ENCODE measurements at regions not wholly inside any gene's neighbourhood (a gene's known extent, or its start where the extent isn't known, plus 50 kb on each side); places are given as distances from the start of the nearest gene placed in this dataset.
A peak's percentile ranks its signal among the peaks of the same experiment; 100 is the strongest.

DNA sequence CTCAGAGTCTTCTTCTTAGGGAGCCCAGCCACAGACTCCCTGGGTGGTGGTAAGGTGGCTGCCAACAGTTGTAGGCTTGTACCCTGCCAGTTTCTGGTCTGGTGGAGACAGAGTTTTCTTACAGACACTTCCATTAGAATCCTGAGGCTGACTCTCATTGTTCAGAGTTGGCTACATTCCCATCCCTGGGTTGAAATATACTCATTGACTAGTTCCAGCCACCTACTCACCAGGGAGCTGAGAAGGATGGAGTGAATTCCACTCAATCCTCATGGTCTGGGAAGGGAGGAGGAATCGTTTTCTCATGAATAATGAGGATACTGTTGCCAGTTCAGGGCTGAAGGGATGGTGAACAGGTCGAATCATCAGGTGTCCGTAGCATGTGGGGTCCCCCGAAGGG is 226.5 kb upstream of the PROK2 start:
- peak; percentile 37 for DNase-seq (ENCODE audit: low read depth)

DNA sequence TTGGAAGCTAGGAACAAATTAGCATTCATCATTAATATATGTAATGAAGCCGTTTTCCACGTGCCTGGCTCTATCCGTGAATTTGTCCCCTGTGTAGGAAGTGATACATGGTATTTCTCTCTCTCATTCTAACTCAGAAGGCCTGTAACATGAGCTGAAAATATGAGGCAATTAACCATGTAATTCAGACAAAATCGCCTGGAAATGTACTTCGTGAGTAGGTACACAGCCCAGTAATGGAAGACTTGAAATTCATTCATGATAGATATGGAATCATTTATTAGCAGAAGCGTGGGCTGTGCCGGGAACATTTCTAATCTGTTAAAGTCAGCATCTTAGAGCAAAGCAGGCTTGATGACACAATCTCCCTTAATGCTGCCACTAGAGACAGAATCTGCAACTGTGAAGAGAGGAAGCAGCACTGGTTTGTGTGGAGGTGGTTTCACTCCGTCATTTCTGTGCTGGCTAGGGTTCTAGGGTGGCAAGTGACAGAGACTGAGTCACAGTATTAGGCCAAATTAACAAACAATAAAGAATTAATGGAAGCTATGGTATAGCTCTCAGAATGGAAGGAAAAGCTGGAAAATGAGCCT is 225.0 kb upstream of the PROK2 start:
- no peak for DNase-seq (ENCODE audit: low read depth)

DNA sequence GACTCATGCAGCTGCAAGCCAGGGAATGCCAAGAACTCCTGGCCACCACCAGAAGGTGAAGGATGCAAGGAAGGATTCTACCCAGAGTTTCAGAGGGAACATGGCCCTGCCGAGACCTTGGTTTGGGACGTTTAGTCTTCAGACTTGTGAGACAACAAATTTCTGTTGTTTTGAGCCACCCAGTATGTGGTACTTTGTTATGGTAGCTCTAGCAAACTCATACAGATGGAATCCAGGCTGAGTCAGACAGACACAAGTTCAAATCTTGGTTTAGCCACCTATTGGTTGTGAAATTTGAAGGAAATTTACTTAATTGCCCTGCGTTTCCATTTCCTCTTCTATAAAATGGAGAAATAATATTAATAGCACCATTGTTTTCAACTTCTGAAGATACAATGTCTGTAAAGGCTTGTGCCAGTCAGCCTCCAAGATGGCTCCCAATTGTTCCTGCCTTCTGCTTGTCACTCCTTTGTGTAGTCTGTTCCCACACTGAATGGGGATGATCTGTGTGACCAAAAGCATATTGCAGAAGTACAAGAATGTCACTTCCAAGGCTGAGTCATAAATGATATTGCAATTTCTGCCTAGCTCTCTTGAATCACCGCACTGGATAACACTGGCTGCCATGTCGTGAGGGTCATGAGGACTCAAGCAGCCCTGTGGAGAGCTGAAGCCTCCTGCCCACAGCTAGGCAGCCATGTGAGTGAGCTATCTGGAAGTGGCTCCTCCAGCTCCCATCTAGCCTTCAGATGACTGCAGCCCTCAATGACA is 223.5 kb upstream of the PROK2 start:
- DNase-seq (ENCODE audit: low read depth): no peak

DNA sequence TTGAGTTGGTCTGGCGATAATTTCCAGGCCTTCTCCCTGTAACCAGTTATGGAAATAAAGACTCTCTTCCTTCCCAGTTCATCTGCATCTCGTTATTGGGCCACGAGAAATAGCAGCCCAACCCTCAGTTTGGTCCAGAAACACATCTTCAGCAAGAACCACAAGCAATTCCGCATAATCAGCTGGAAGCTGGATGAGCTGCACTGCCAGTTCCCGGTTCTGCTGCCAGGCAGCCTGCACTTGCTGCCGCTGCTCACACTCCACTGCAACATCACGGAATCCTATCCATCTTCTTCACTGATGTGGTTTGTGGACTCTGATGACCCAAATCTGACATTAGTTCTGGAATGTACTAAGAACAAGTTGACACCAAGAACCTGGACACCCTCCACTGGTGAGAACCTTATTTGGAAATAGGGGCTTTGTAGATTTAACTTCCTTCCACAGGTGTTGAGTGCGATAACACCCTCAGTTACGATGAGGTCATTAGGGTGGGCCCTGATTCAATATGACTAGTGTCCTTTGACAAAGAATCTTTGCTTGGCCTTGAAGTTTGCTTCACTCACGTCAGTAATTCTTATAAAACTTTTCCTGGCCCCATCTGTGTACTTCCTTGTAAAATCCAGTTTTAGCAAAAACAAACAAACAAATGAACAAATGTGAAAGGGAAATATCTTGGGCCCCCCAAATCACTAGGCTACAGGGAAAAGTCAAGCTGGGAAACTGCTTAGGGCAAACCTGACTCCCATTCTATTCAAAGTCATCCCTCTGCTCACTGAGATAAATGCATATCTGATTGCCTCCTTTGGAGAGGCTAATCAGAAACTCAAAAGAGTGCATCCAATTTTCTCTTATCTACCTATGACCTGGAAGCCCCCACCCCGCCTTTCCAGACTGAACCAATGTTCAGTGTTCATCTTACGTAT is 221.9 kb upstream of the PROK2 start:
- DNase-seq (ENCODE audit: low read depth): no peak

DNA sequence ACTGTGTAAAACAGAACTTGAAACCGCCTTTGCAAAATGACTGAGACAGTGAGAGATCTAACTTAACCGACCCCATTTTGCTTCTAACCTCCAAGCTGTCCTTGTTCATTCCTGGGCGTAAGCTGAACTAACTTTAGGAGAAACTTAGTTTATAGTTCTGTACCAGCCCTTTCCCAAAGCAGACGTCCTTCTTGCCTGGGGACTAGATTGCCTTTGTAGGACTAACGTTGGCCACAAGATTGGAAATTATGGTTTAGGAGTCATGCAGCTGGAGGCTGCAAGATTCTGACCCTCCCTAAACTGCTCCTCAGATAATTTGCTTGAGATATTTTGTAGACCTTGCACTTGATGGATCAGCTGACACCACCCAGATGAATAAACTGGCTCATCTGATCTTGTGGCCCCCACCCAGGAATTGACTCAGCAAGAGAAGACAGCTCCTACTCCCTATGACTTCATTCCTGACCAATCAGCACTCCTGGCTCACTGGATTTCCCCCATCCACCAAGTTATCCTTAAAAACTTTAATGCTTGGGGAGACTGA is 219.9 kb upstream of the PROK2 start:
- peak; percentile 9 for DNase-seq (ENCODE audit: low read depth)

DNA sequence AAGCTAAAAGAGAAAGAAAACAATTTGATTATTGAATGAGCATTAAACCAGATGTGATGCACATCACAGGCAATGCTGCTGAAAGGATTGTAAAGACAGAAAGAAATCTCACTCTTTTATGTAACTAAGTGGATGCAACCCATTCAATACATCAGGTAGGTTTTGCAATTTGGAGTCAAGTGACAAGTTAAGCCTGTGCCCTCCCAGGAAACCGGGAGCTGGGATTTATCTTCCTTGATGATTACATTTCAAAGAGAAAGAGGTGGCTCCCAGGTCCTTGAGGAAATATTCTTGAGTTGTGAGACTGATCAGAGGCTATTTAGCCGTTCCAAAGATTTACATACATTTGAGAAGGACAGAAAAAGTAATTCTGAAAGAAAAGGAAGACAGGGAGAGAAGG is 219.0 kb upstream of the PROK2 start:
- no peak for DNase-seq (ENCODE audit: low read depth)

DNA sequence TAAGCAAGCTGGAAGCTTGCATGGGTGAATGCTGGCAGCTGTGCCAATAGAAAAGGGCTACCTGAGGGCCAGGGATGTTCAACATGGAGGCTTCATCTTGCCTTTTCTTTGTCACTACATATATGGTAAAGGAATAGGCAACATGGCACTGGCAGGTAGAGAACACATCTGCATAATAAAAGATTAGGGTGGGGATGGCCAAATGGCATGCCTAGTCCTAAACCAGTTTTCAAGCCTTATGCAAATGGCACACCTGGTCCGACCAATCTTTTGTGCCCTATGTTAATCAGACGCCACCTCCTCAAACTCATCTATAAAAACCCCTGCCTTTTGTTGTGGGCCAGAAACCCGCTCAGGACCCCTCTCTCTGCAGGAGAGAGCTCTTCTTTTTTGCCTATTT is 216.8 kb upstream of the PROK2 start:
- DNase-seq (ENCODE audit: low read depth): no peak

DNA sequence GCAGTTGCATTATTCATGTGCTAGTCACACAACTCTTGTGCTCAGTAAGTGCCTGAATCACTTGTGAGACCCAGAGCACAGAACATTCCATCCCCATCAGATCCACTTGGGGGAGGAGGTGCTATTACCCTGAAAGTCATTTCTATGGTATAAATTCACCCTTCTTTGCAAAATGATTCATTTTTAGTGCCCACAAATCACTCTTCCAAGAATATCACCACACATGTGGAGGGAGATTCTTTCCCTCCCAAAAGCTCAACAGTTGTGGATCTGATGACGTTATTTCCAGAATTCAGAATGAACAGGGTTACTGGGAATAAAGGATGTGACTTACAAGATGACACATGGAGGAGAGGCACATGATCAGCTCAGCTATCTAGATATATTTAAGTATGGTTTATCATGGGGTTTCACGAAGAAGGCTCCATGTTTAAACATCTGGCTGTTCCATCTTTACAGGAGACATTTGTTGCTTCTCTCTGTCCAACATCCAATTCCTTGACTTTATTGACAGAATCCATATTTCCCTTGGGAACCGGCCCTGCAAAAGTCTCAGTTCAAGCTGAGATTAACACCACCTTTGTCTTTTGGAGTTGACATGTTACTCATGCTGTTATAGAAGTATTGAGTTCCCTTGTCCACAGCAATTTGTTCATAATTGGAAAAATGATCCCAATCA is 214.2 kb upstream of the PROK2 start:
- DNase-seq (ENCODE audit: low read depth): peak; percentile 71

DNA sequence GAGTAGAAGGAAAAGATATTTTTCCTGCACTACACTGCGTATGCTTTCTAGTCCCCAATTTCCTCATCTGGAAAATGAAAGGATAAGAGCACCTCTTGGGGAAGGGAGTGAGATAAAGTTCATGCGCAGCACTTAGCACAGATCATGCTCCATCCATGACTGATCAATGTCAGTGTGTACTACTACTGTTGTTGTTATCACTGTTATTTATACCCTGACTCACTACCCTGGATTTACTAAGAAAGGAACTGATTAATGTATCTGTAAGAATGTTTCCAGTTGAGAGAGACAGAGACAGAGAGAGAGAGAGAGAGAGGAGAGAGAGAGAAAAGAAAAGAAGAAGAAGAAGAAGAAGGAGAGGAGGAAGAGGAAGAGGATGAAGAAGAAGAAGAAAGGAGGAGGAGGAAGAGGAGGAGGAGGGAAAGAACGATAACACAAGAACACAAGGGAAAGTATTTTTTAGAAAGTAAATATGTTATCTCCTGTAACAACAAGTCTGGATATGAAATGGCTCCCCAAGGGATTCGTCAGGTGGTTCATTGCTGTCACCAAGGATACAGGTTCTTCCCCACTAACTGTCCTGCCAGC is 212.2 kb upstream of the PROK2 start:
- no peak for DNase-seq (ENCODE audit: low read depth)

DNA sequence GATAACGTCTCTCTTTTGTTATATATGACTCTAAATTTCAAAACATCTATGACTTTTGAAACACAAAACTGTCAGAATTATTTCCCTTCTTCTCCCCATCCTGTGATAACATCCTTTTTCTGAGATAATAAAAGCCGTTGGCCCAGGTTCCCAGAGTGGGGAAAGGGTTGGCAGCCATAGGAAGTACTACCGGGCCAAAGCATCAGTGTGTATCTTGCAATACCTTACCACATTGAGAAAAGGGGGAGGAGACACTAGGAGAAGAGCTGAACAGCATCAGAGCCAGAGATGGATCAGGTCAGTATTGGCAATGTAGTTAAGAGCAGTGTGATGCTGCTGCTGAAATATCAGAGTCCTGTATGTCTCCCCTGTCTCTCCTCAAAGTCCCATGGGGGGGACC is 210.0 kb upstream of the PROK2 start:
- no peak for DNase-seq (ENCODE audit: low read depth)

DNA sequence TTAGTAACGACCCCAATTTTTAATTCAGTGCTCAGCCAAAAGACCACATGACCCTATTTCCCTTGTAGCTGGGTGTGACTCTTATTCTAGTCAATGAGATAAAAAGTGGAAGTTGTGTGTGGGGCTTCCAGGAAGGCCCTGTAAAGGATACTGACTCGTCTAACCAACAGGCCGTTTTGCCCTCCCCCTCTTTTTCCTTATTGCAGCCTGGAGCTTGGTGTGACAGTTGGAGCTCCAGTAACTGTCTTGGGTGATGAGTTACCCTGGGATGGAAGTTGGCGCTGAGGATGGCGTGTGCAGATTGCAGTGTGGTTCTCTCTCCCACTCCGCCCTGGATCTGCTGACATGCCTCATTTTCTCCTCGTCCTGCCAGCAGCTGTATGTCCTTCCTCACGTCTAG is 209.3 kb upstream of the PROK2 start:
- no peak for DNase-seq (ENCODE audit: low read depth)

DNA sequence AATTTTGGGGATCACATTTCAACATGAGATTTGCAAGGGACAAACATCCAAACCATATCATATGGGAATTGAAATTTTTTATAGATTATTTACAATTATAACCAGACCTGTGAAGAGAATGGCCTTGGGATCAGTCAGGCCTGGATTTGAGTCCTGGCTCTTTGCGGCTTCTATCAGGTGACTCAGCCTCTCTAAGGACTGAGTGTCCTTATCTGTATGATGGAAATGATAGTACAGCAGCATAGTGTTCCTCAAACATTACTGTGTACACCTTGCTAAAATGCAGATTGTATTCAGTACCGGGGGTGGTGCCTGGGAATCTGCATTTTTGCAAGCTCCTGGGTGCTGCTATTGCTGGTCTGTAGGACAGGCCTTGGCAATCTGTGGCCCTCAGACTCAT is 206.7 kb upstream of the PROK2 start:
- no peak for DNase-seq (ENCODE audit: low read depth)

DNA sequence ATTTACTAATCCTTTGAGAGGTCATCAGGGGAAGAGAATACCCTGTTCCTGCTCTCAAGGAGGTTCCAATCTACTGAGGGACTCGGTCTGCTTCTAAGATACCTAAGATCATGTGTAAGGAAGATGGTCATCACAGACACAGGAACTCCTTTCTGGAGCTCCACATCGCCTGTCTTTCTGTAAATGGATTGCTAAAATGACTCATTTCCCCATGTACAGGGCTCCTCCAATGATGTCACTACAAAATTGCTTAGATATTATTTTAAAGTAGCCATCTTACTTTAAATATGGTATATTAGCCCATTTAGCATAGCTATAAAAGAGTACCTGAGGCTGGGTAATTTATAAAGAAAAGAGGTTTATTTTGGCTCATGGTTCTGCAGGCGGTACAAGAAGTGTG is 206.1 kb upstream of the PROK2 start:
- no peak for DNase-seq (ENCODE audit: low read depth)

DNA sequence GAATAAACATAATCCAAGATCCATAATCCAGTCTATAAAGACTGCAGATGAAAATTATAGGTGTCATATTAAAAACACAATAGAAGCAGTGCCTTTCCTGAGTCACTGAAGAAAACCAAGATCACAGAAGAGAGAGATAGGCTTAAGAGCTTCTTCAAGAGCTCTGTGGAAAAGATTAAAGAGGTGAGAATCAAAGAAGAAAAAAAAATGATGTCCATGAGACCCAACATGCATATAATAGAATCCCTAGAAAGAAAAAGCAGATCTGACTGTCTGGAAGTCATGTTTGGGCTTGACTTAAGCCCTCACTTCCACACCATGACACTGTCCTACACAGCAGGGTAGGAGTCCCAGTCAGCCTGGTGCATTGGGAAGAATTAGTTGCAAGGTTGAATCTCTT is 205.6 kb upstream of the PROK2 start:
- no peak for DNase-seq (ENCODE audit: low read depth)

DNA sequence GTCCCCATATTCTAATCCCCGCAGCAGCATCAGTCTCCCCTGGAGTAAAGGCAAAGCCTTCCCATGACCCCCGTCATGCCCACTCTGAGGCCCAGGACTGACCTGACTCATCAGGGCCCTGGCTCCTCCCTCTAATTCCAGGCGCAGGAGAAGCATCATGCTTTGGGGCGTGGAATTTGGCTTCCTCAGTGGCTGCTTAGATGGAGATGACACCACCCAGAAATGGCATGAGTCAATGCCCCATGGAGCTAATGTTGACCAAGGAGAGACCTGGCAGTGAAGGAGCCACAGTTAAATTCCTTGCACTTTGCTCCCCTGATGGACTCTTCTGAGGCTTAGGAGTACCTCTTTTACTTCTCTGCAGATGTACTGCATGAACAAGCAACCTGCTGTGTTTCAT is 204.2 kb upstream of the PROK2 start:
- peak; percentile 40 for DNase-seq (ENCODE audit: low read depth)

DNA sequence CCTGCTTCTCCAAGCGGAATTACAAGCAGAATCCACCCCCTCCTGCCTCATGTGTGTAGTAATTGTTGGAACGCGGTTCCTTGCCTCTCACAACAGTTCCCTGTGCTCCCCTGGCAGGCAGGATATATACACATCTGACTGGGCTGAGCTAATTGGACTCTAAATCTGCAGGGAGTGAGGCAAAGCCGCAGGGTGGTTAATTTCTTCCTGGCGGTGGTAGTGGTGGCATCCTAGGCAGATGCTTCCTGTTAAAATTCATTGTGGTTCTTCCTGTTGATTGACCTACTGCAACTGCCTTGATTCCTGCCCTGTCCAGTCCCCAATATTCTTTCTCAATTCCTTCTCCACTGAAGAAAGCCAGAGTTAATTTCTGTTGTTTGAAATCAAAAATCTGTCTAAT is 202.9 kb upstream of the PROK2 start:
- DNase-seq (ENCODE audit: low read depth): peak; percentile 82

DNA sequence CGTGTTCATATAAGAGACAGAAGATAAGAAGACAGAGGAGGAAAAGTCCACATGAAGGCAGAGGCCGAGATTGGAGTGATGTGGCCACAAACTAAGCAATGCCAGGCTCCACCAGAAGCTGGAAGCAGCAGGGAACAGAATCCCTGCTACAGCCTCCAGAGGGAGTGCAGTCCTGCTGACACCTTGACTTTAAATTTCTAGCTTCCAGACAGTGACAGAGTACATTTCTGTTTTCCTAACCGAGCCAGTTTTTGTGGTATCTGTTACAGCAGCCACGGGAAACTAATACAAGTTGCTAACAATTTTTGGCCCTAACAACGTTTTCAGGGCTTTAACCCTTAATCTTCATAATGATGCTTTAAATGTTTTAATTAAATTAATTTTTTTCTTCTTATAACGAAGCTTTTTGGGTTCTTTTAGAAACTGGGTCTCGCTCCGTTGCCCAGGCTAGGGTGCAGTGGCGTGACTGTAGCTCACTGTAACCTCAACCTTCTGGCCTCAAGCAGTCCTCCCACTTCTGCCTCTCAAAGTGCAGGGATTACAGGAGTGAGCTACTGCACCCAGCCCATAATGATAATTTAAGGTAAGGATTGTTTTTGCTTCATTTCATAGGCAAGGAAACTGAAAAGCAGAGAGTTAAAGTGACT is 202.3 kb upstream of the PROK2 start:
- DNase-seq (ENCODE audit: low read depth): peak; percentile 18

DNA sequence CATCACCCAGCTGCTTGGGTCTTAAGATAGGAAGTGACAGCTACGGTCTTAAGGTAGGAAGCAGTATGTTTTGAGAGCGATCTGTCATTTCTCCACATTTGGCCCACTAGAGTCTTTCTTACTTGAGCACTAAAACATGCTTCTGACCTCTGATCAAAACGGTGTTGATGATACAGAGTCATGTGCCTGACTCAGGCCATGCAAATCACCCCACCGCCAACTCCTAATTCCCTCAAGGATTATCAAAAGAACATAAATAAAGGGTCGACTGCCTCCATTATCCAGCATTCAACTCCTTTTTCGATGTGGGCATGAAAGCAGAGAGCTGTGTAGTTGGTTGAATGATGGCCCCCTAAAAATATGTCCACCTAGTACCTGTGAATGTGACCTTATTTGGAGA is 201.7 kb upstream of the PROK2 start:
- DNase-seq (ENCODE audit: low read depth): no peak

DNA sequence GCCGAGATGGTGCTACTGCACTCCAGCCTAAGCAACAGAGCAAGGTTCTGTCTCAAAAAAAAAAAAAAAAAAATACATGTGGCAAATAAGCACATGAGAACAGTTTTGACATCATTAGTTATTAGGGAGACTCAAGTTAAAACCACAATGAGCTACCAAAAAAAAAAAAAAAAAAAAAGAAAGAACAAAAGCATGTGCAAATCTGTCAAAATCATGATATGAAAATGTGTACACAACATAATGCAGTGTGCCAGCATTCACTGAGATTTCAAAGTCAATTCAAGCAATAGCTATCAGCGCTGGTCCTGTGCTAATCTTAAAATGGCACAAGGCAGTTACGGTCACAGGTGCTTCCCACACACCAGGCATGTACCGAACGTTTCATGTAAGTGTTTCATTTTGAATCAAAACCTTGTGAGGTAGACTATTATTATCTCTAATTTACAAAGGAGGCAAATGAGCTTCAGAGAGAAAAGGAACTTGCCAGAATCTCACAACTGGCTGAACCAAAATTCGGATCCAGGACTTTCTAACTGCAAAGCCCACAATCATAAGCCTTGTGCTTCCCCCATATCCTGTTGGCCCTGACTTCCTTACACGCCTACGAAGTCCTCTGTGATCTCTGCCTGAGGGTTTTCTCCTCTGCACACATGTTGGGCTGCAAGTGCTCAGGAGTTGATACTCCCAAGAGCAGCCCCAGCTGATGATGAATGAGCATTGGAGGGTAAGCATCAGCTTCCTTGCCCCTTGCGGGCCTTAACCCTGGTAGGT is 200.1 kb upstream of the PROK2 start:
- DNase-seq (ENCODE audit: low read depth): no peak

DNA sequence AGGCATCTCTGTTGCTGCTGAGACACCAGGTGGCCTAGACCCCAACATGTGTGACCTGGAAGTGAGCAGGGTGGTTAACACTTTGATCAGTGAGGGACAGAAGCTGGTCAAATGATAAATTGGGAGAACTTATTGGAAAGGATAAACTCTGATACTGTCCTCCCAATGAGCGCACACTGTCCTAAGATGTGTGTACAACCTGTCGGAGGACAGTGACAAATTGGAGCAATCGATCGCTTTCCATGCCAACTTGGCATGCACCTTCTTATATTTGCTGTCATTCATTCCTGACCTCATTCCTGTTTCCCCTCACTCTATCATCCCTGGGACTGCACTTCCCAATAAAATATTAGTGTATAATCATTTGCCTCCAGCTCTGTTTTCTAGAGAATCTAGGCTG is 198.7 kb upstream of the PROK2 start:
- no peak for DNase-seq (ENCODE audit: low read depth)
